ENCODE measurements at regions not wholly inside any gene's neighbourhood (a gene's known extent, or its start where the extent isn't known, plus 50 kb on each side); places are given as distances from the start of the nearest gene placed in this dataset.
"Not testable (repeated sequence)": the region's sequence is repeated elsewhere in the genome, so short reads cannot be mapped to it uniquely, and the experiment has no call there.

GRCh38 chr6:86453232-86453631, 484.1 kb upstream of the HTR1E start:
- in situ Hi-C loops (cut with HindIII; ENCODE audit: low pct_unique_long_range_greater_than_20kb, low sequenced_read_pairs), result no loop called here
- no peak for DNase-seq (ENCODE audit: low read depth, low spot score)

- no peak for DNase-seq (ENCODE audit: low read depth, low spot score)
- in situ Hi-C loops (cut with HindIII; ENCODE audit: low pct_unique_long_range_greater_than_20kb, low sequenced_read_pairs), result no loop called here
These were observed 488.9 kb upstream of the HTR1E start for GRCh38 chr6:86448398-86448797.

GRCh38 chr6:86440608-86441007, 496.7 kb upstream of the HTR1E start:
- DNase-seq (ENCODE audit: low read depth, low spot score), result no peak
- in situ Hi-C loops (cut with HindIII; ENCODE audit: low pct_unique_long_range_greater_than_20kb, low sequenced_read_pairs), result no loop called here

- no peak for DNase-seq (ENCODE audit: low read depth, low spot score)
- in situ Hi-C loops (cut with HindIII; ENCODE audit: low pct_unique_long_range_greater_than_20kb, low sequenced_read_pairs), result no loop called here
These were observed 513.8 kb upstream of the HTR1E start for GRCh38 chr6:86423571-86423970.

- no peak for DNase-seq (ENCODE audit: low read depth, low spot score)
- in situ Hi-C loops (cut with HindIII; ENCODE audit: low pct_unique_long_range_greater_than_20kb, low sequenced_read_pairs), result no loop called here
These were observed 525.3 kb upstream of the HTR1E start for GRCh38 chr6:86412057-86412456.

GRCh38 chr6:86407128-86407527, 530.2 kb upstream of the HTR1E start:
- in situ Hi-C loops (cut with HindIII; ENCODE audit: low pct_unique_long_range_greater_than_20kb, low sequenced_read_pairs), result no loop called here

GRCh38 chr6:86392850-86393249, 544.5 kb upstream of the HTR1E start:
- DNase-seq (ENCODE audit: low read depth, low spot score); in situ Hi-C loops (cut with HindIII; ENCODE audit: low pct_unique_long_range_greater_than_20kb, low sequenced_read_pairs): not testable (repeated sequence)

More at GRCh38 chr6:86407128-86407527, 530.2 kb upstream of the HTR1E start:
- DNase-seq (ENCODE audit: low read depth, low spot score), result no peak

- in situ Hi-C loops (cut with HindIII; ENCODE audit: low pct_unique_long_range_greater_than_20kb, low sequenced_read_pairs), result no loop called here
- DNase-seq (ENCODE audit: low read depth, low spot score), result no peak
These were observed 556.7 kb upstream of the HTR1E start for GRCh38 chr6:86380571-86381125.

GRCh38 chr6:86357877-86358276, 579.5 kb upstream of the HTR1E start:
- no peak for DNase-seq (ENCODE audit: low read depth, low spot score)
- in situ Hi-C loops (cut with HindIII; ENCODE audit: low pct_unique_long_range_greater_than_20kb, low sequenced_read_pairs), result no loop called here

GRCh38 chr6:86355271-86355670, 582.1 kb upstream of the HTR1E start:
- in situ Hi-C loops (cut with HindIII; ENCODE audit: low pct_unique_long_range_greater_than_20kb, low sequenced_read_pairs), result no loop called here

GRCh38 chr6:86331919-86332318, 605.4 kb upstream of the HTR1E start:
- in situ Hi-C loops (cut with HindIII; ENCODE audit: low pct_unique_long_range_greater_than_20kb, low sequenced_read_pairs), result no loop called here

More at GRCh38 chr6:86355271-86355670, 582.1 kb upstream of the HTR1E start:
- no peak for DNase-seq (ENCODE audit: low read depth, low spot score)

GRCh38 chr6:86331265-86331840, 606.0 kb upstream of the HTR1E start:
- in situ Hi-C loops (cut with HindIII; ENCODE audit: low pct_unique_long_range_greater_than_20kb, low sequenced_read_pairs), result no loop called here
- DNase-seq (ENCODE audit: low read depth, low spot score), result no peak

More at GRCh38 chr6:86331919-86332318, 605.4 kb upstream of the HTR1E start:
- DNase-seq (ENCODE audit: low read depth, low spot score), result no peak

- no peak for DNase-seq (ENCODE audit: low read depth, low spot score)
- in situ Hi-C loops (cut with HindIII; ENCODE audit: low pct_unique_long_range_greater_than_20kb, low sequenced_read_pairs), result no loop called here
These were observed 631.1 kb upstream of the HTR1E start for GRCh38 chr6:86306210-86306609.

- in situ Hi-C loops (cut with HindIII; ENCODE audit: low pct_unique_long_range_greater_than_20kb, low sequenced_read_pairs), result no loop called here
- DNase-seq (ENCODE audit: low read depth, low spot score), result no peak
These were observed 643.2 kb upstream of the SYNCRIP start for GRCh38 chr6:86285876-86286275.

- in situ Hi-C loops (cut with HindIII; ENCODE audit: low pct_unique_long_range_greater_than_20kb, low sequenced_read_pairs); DNase-seq (ENCODE audit: low read depth, low spot score): not testable (repeated sequence)
These were observed 642.3 kb upstream of the SYNCRIP start for GRCh38 chr6:86284809-86285480.

GRCh38 chr6:86283596-86283995, 640.9 kb upstream of the SYNCRIP start:
- DNase-seq (ENCODE audit: low read depth, low spot score); in situ Hi-C loops (cut with HindIII; ENCODE audit: low pct_unique_long_range_greater_than_20kb, low sequenced_read_pairs): not testable (repeated sequence)

GRCh38 chr6:86276056-86276455, 633.4 kb upstream of the SYNCRIP start:
- no peak for DNase-seq (ENCODE audit: low read depth, low spot score)
- in situ Hi-C loops (cut with HindIII; ENCODE audit: low pct_unique_long_range_greater_than_20kb, low sequenced_read_pairs), result no loop called here

GRCh38 chr6:86273936-86274335, 631.2 kb upstream of the SYNCRIP start:
- in situ Hi-C loops (cut with HindIII; ENCODE audit: low pct_unique_long_range_greater_than_20kb, low sequenced_read_pairs), result no loop called here

GRCh38 chr6:86256615-86257187, 614.0 kb upstream of the SYNCRIP start:
- no peak for DNase-seq (ENCODE audit: low read depth, low spot score)
- in situ Hi-C loops (cut with HindIII; ENCODE audit: low pct_unique_long_range_greater_than_20kb, low sequenced_read_pairs), result no loop called here

More at GRCh38 chr6:86273936-86274335, 631.2 kb upstream of the SYNCRIP start:
- DNase-seq (ENCODE audit: low read depth, low spot score), result no peak
